ENCODE measurements at regions not wholly inside any gene's neighbourhood (a gene's known extent, or its start where the extent isn't known, plus 50 kb on each side); places are given as distances from the start of the nearest gene placed in this dataset.

DNA sequence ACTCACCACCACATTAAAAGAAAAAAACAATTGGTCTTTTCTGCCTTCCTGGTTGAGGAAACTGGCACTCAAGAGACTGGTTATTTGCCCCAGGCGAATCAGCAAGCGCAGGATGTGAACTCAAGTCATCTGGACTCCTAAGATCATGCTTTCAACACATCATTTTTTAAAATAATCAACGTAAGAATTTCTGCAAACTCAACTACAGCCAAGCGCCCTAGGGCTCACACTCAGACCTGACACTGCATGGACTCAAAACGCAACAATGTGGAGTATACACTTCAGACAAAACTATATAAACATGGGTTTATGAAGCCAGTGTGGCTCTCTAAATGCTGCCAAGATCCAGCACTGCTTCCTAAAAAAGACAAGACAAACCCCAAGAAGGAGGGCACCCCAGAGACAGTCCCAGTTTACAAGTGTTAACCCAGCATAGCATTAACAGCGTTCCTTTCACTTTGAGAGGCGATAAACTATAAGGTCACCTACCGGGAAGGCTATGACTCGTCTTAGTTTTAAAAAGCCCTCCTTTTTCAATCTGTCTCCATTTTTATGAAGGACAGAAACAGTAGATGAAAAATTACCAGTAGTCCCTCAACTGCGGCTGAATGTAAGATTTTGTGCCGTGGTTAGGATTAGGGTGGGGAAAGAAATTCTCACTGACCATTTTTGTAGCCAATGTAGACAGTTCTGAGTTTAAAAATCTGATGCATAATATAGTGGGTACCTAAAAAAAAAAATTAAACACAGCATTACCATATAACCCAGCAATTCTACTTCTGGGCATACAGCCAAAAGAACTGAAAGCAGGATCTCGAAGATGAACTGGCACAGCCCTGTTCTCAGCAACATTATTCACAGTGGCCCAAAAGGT lies 54.8 kb downstream of the SIPA1L2 start:
- TF ChIP-seq, protein P1, sequence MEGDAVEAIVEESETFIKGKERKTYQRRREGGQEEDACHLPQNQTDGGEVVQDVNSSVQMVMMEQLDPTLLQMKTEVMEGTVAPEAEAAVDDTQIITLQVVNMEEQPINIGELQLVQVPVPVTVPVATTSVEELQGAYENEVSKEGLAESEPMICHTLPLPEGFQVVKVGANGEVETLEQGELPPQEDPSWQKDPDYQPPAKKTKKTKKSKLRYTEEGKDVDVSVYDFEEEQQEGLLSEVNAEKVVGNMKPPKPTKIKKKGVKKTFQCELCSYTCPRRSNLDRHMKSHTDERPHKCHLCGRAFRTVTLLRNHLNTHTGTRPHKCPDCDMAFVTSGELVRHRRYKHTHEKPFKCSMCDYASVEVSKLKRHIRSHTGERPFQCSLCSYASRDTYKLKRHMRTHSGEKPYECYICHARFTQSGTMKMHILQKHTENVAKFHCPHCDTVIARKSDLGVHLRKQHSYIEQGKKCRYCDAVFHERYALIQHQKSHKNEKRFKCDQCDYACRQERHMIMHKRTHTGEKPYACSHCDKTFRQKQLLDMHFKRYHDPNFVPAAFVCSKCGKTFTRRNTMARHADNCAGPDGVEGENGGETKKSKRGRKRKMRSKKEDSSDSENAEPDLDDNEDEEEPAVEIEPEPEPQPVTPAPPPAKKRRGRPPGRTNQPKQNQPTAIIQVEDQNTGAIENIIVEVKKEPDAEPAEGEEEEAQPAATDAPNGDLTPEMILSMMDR (IDR thresholded peaks at IDR 0.05): no peak
- no peak for TF ChIP-seq TCF7L2 (IDR thresholded peaks at IDR 0.05; ENCODE audit: low read depth, low read length)
- no peak for TF ChIP-seq POLR2AphosphoS5 (IDR thresholded peaks at IDR 0.05; ENCODE audit: low read depth, low read length)
